Mammary epithelial cell (primary cell): ENCODE measurements at regions not wholly inside any gene's neighbourhood (a gene's known extent, or its start where the extent isn't known, plus 50 kb on each side); places are given as distances from the start of the nearest gene placed in this dataset.

ENCODE experiments used
- CTCF ChIP-seq, 2 donors: IDR thresholded peaks in 1 of 2; conservative IDR thresholded peaks in 1 of 2; 2 replicates each; pipeline ENCODE4 v1.5.1; 2011 to 2012; ENCODE audit warnings: inconsistent platforms in 2 of 2, low read length in 2 of 2, mild to moderate bottlenecking in 2 of 2, control low read depth in 1 of 2, low read depth in 1 of 2; ENCODE audit not compliant: insufficient read depth in 1 of 2; ENCODE audit errors: extremely low read depth in 1 of 2
- EZH2 ChIP-seq: IDR thresholded peaks from 2 replicates; pipeline ENCODE4 v1.6.1; 2012; ENCODE audit warnings: low read length, inconsistent platforms, borderline replicate concordance

GRCh38 chr5:162685302-162685701 is 617.7 kb downstream of the GABRG2 start:
- TF ChIP-seq CTCF (conservative IDR thresholded peaks at IDR 0.05 in 1 of 2, IDR thresholded peaks at IDR 0.05 in 1 of 2; ENCODE audit: extremely low read depth in 1 of 2, insufficient read depth in 1 of 2, low read depth in 1 of 2, low read length in 2 of 2), result no peak
- TF ChIP-seq EZH2, result no peak
